Stimulated activated CD8-positive, alpha-beta memory T cell treated with anti-CD3 and anti-CD28 coated beads, Interleukin-12 subunit alpha, Interleukin-12 subunit beta, amount 100 ng/mL, for 1 hour (primary cell): ENCODE measurements at regions not wholly inside any gene's neighbourhood (a gene's known extent, or its start where the extent isn't known, plus 50 kb on each side); places are given as distances from the start of the nearest gene placed in this dataset.

ENCODE experiments used
- DNase-seq: peaks from one replicate; pipeline ENCODE4 v3.0.0-alpha.2; 2020; ENCODE audit warnings: low read depth

DNA sequence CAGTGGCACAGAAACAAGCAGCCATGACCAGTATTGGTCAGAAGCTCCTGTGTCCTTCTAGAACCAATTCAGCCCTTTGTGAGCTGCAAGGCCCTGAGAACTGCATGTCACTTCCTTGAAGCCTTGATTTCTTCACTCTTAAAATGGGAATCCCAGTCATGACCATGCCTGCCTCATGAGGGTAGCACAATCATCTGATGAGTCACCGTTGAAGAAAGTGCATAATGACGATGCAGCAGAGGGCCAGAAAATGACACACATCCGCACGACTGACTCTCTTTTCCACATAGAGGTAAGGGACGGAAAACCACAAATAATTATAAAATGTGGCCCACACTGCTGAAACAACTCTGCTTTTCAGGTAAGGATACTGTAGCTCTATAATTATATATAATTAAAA, 777.4 kb downstream of the BCL11B start:
- DNase-seq: no peak

DNA sequence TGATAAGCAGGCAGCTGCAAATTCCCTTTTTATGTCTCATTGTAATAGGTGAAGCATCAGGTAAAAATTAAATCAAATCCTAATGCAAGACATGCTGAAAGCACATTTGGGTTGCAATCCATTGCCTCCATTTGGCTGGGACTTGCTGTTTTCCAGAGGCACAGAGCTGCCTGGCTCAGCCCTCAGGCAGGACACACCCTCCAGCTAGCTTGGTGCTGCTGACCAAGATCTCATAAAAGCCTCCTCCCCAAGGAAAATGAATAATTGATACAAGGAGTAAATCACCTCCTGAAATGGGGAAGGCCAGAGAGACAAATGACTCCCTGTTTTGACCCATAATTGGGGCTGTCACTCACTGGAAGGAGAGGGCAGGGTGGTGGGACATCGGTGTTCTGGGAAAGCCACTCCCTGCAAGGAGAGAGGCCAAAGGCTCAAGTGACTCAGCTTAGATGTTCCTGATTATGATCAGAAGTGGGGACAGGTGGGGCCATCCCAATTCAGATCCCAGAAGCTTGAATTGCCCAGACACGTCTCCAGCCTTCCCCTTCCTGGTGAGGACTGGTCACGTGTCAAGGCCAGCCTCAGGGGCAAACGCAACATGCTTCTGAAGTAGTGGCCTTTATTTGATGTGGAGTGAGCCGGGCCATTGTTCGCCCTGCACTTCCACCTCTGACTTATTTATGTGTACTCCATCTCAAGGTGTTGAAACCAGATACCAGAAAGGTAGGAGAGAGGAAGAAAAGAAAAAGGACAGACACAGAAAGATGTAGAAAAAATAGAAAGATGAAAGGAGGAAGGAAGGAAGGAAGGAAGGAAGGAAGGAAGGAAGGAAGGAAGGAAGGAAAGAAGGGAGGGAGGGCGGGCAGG, 773.7 kb downstream of the BCL11B start:
- no peak for DNase-seq

DNA sequence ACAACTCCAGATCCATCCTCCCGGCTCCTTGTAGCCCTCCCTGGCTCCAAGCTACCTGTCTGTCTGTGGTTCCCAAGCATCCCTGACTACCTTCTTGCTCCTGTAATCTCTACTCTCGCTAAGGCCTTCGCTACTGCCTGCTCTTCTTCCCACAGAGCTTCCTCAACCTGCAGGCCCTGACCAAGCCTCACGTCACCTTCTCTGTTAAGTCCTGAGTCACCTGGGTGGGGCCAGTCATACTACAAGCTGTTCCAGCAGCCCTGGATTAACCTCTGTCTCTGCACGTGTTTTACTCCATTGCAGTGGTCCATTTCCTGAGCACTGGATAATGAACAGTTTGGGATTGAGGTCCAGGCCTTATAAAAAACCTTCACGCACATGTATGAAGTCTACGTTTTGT, 770.7 kb downstream of the BCL11B start:
- DNase-seq: no peak

DNA sequence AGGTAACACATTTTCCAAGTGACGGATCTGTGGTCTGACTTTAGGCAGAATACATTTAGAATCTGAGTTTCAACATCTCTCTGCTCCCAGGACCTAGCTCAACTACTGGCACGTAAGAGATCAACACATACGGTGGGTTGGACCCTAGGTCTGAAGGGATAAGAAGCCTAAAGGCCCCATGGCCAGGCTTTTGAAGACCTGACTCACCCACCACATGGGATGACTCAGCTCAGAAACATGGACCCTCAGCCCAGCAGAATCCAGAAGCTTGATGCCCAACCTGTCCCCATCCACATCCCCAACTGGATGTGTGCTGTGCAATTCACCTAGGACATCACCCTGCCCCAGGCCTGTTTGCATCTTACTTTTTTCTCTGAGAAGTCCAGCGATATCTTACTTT, 770.2 kb downstream of the BCL11B start:
- DNase-seq: no peak

DNA sequence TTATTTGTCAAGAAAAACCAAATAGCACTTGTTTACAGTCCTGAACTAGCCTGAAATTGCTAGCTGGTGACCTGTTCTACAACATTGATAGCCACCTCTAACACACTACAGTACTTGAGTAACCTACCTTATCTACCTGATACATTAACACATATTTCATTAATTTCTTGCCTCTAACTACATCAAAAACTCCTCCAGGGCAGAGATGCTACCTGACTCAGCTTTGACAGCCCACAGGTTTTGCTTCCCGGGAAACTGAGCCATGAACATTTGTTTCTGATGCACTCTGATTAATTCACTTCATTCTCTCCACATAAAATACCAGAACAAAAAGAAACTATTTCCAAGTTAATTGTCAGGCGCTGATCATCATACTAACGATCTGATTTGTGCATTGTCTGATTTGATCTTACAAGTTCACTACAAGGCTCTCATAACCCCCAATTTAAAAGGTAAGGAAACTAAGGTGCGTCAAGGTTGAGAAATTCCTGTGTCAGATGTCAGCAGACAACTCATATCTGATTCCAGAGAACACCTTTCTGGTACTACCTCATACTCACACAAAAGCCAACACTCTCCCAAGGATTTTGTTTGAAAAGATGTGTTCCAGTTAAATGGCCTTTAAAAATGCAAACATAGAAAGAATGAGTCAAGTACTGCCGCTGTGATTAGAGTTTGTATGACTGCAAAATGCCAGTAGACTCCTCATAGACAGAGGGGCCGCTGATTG, 768.7 kb downstream of the BCL11B start:
- no peak for DNase-seq

DNA sequence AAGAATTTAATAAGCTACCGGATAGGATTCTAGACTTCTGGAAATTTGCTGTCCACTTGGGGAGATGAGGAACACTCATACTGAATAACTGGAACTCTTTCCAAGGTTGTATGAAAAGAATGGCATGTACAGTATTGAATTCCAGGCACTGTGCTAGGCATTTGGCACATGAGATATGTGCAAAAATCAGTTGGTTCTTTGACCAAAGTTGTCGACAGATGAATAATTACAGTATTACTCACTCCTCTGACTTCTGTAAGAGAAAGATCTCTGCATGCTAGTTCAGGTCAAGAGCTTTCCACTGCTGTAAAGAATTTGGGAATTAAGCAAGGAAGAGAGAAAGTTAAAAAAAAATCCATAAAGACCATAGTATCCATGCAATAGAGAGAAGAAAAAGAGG, 764.7 kb downstream of the BCL11B start:
- no peak for DNase-seq

DNA sequence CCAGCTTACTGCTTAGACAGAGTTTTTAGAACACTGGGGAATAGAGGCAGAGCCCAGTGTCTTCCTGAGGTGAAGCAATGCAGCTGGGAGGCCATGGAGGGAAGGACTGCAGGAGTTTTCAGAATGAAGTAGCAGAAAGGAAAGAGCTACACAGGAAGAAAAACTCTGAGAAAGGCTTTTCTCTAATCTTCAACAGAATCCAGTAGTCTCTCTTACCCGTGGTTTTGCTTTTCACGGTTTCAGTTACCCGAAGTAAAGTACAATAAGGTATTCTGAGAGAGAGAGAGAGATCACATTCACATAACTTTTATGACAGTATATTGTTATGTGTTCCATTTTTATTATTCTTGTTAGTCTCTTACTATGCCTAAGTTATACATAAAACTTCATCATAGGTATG, 761.6 kb downstream of the BCL11B start:
- DNase-seq: no peak

DNA sequence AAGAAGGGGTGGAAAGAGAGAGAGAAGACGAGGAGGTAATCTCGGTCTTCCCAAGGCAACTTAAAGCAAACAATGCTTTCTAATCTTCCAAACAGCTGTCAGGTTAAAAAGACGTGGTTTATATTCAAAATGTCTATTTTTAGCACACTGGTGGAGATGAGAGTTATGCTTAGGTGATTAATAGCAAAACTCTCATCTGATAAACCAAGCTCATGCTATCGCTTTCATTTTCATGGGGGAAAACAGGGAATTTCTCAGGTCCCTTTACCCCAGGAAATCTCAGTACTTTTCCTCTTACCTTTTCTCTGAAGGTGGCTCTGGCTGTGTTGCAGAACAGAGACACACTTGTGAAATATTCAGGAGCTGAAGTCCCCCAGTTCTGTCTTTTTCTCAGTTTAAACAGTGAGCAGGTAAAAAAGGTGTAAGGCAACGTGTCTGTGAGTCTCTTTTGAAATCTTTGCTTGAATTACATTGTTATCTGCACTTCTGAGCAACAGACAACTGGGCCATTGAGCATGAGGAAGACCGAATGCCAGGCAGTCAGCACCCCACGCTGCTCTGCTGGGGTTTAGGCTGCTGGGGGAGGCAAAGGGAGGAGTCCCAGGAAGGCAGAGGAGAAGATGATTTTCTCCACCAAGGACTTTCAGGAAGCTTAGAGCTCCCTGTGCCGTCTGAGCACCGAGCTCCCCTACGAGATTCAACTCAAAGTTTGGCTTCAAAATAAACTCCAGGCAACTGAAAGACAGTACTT, 759.3 kb downstream of the BCL11B start:
- no peak for DNase-seq

DNA sequence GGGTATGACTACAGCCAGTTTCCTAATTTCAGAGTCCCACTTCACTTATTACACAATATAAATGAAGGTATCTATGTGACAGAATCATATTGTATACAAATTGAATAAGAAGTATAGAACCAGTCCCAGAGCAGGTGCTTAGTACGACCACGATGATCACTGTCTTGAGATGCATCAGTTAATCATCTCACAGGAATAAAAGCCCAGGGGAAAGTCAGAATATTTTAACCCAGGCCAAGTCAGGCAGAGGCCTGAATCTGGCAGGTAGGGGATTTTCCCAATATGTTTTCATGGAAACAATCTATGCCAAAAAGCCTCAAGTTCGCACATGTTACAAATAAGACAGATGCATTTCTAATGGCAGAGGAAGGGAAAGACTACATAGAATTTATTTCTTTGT, 758.4 kb downstream of the BCL11B start:
- DNase-seq: no peak

DNA sequence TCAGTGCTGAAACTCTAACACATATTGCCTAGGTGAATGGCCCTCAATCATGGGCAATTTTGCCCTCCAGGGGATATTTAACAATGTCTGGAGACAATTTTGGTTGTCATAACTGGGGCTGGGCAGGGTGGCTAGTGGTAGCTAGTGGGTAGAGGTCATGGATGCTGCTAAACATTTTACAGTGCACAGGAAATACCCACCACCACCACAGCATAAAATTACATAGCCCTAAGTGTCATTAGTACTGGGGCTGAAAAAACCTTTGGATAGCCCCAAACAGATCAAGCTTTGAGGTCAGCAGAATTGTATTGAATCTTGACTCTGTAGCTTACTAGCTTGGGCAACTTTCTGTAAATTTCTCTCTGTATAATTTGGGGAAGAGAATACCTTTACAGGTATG, 758.0 kb downstream of the BCL11B start:
- no peak for DNase-seq

DNA sequence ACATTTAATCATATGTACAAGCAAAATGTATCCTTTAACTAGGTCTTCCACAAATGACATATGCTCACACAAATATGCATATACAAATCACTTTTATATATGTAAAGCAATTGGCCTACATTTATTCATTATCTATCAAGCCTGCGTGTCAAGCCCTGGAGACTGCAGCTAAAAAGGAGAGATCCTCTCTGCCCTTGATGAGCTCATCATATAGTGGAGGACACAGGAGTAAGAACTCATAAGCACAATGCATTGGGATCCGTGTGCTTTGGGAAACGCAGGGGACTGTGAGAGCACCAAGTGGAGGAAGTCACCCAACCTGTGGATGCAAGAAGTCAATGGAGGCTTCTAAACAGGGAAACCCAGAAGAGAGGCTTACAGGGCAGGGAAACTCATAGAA, 735.7 kb downstream of the BCL11B start:
- DNase-seq: no peak

DNA sequence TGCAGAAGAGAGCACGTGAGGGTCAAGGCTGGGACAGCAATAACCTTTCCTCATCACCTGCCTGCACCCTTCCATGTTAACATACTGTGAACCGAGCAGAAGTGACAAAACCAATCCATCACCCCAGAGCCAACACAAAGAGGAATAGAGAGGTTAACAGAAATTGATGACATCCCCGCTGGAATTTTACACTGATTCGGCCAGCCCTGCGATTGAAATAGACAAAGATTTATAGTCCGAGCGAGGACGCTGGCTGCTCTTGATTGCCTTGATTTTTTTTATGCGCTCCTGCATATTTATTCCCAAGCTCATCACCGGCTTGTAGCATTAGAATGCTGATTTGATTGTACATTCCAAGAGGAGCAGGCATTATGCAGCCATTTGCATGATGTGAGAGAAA, 729.7 kb downstream of the BCL11B start:
- no peak for DNase-seq

DNA sequence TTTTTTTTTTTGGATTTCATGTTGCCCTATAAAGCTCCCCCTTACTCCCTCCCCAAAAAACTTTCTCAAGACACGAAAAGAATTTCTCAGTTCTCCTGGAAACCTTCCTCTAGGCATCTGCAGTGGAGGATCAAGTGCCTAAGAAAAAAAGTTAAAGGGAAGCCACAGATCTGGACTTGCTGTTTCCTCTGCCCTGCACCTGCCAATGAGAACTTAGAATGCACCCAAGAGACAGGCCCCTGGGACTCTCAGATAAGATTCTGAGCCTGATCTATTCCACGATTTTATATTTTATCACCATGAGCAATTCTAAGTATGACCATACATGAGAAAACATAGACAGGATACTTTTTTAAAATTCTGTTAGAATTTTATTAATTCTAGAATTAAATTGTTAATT, 728.9 kb downstream of the BCL11B start:
- no peak for DNase-seq

DNA sequence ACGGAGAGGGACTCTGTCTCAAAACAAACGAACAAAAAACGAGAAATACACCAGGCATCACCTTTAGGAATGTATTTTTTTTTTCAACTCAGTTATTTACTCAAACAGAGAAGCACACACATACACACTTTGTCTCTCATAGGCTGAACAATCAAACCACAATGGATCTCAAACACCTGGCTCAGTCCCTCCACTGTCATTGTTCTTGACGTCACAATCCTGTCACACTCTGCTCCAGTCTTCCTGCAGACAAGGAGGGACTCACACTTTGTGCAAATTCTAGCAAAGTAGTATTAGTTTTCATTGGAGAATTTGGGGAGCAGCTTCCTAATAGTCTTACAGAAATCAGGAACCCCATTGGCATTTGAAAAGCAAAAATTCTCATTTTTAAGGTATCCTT, 727.8 kb downstream of the BCL11B start:
- no peak for DNase-seq

DNA sequence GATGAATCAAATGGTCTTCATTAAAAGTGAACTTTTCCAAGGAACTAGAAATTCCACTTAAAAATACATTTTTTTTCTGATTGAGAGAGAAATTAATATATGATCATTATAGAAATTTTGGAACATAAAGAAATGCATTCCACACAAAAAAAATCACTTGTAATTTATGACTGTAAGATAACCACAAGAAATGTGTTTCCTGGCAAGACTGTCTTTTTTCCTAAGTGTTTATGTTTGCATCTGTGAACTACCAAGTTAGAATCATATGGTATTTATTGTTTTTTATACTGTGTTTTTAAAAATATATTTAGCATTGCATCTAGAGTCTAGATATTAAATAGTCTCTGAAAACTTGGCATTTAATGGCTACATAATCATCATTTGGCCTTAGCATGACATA, 726.8 kb downstream of the BCL11B start:
- DNase-seq: no peak

DNA sequence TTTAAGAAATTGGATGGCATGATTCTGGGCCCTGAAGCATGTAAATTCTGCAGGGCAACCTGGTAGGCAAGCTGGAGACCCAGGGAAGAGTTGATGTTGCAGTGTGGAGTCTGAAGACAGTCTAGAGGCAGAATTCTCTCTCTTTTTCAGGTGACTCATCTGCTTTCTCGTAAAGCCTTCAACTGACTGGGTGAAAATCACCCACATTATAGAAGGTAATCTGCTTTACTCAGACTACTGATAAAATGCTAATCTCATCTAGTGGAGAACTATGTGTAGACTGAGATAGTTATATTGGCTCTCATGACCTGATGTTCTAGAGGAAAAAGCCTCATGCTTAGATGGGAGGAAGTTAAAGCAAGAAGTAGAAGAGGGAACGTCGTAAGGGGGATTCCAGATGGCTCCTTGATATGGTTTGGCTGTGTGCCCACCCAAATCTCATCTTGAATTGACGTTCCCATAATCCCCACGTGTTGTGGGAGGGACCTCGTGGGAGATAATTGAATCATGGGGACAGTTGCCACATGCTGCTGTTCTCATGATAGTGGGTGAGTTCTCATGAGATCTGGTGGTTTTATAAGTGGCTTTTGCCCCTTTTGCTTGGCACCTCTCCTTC, 723.8 kb downstream of the BCL11B start:
- no peak for DNase-seq

DNA sequence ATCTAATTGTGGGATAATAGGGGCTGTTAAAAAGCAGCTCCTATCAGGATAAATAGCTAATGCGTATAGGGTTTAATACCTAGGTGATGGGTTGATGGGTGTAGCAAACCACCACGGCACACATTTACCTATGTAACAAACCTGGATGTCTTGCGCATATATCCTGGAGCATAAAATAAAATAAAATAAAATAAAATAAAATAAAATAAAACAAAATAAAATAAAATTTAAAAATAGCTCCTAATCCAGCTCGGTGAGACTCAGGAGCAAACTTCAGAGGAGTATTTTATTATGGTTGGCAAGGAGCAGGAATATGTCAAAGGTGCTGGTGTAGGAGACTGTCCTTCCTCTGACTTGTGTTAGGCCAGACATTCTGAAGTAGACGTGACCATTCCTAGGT, 721.0 kb downstream of the BCL11B start:
- DNase-seq: no peak

DNA sequence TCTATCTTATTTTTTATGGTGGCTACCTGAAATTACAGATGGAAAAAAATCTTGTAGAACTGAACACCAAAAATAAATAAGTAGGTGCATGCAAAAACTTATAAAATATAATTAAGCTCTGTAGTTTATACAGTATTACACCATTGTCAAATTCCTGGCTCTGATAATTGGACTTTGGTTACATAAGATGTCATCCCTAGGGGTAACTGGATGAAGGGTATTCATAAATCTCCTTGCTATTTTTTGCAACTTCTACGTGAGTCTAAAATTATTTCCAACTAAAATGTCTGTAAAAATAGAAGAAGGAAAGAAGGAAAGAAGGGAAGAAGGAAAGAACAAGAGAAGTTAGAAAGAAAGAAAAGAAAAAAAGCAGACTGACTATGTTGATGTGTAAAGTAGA, 716.6 kb downstream of the BCL11B start:
- no peak for DNase-seq

DNA sequence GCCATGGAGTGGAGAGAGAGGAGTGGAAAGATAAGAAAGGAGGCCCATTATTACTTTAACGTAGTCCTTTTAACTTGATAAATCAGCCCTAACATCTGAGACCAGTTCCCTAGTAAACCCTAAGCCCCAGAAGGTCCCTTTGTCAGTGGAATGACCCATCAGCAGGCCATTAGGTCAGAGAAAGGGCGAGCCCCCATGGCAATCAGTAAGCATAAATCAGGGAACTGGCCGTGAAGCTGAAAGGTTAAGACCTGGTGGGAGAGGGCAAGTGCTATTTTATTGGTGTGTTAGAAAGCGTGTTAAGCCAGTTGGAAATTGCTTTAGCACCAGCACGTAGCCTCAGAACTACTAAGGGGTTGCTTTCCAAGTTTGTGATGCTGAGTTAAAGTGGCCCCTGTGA, 708.0 kb downstream of the BCL11B start:
- no peak for DNase-seq

DNA sequence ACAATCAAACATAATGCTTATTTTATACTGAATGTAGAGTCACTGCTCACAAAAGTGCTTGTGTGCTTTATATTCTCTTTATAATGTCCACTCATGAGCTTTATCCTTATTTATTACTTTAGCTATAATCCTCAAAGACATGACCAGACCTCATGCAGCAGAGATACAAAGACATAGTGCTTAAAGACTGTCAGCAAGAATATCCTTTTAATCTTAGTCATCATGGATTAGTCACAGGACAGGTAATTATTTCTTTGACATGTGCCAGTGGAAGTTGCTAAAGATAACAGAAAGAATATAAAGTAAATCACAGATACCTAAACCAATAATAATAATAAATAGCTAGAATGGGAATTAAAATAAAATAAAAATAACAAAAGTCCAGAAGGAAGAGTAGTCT, 707.5 kb downstream of the BCL11B start:
- DNase-seq: no peak

DNA sequence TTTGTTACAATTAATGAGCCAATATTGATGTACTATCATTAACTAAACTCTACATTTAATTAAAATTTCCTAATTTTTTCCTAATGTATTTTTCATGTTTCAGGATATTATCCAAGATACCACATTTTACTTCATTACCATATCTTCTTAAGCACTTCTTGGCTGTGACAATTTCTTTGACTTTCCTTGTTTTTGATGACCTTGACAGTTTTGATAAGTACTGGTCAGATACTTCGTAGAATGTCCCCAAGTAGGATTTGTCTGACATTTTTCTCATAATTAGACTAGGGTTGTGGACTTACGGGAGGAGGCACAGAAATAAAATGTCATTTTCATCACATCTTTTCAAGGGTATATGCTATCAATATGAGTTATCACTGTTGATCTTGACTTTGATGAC, 700.9 kb downstream of the BCL11B start:
- DNase-seq: no peak

DNA sequence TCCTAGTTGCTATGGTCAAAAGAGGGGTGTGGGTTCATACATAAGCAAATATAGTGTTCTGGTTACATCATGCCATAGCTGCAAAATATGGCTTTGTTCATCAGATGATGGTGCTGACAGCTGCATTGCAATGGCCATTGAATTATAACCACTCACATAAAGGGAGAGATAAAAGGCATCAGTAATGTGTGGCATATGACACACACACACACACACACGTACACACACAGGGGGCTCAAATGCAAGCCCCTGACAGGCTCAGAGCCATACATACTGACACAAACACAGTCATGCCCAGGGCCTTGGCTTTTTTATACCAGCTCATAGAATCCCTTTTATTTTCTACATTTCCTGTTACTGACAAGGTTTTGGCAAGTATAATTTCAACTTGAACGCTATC, 698.9 kb downstream of the BCL11B start:
- no peak for DNase-seq

DNA sequence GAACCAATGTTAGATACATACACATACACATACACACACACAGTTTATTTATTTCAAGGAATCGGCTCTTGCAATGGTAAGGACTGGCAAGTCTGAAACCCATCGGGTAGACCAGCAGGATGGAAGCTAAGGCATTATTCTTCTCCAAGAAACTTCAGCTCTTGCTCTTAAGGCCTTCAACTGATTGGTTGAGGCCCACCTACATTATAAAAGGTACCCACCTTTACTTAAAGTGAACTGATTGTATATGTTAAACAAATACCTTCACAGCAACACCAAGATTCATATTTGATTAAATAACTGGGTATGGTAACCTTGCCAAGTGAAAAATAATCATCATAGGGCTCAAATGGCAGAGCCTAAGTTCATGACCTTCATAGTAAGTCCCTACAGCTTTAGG, 695.5 kb downstream of the BCL11B start:
- no peak for DNase-seq
